ENCODE measurements at regions not wholly inside any gene's neighbourhood (a gene's known extent, or its start where the extent isn't known, plus 50 kb on each side); places are given as distances from the start of the nearest gene placed in this dataset.
"Not testable (repeated sequence)": the region's sequence is repeated elsewhere in the genome, so short reads cannot be mapped to it uniquely, and the experiment has no call there.

- TF ChIP-seq USF2 (CRISPR knock-in tag; IDR thresholded peaks at IDR 0.05); CTCF (IDR thresholded peaks at IDR 0.05); CREB1 (CRISPR knock-in tag; IDR thresholded peaks at IDR 0.05); ATF2 (CRISPR knock-in tag; IDR thresholded peaks at IDR 0.05; ENCODE audit: borderline replicate concordance, low read depth): not testable (repeated sequence)
These were observed 122.7 kb downstream of the GPR65 start for GRCh38 chr14:88127669-88128068.
